NT2/D1 (cell line): ENCODE measurements at regions not wholly inside any gene's neighbourhood (a gene's known extent, or its start where the extent isn't known, plus 50 kb on each side); places are given as distances from the start of the nearest gene placed in this dataset.

Source experiments
- YY1 ChIP-seq: IDR thresholded peaks from 2 replicates; pipeline ENCODE4 v1.6.1; 2011; ENCODE audit not compliant: insufficient read length, insufficient read depth
- ZNF274 ChIP-seq: IDR thresholded peaks from 2 replicates; pipeline ENCODE4 v1.6.1; 2011; ENCODE audit warnings: mild to moderate bottlenecking, low read depth, low read length

- TF ChIP-seq ZNF274 (no peak), YY1 (no peak)
Measured at GRCh38 chr10:128940081-128940480, 527.0 kb upstream of the MGMT start.
